KG1 (cell line): ENCODE measurements at regions not wholly inside any gene's neighbourhood (a gene's known extent, or its start where the extent isn't known, plus 50 kb on each side); places are given as distances from the start of the nearest gene placed in this dataset.
"Not testable (repeated sequence)": the region's sequence is repeated elsewhere in the genome, so short reads cannot be mapped to it uniquely, and the experiment has no call there.

ENCODE experiments used
- DNase-seq: peaks from one replicate; lab custom pipeline; 2025; lab: John Stamatoyannopoulos, UW

- DNase-seq = no peak
These were observed 226.5 kb upstream of the ARL4C start for GRCh38 chr2:234723400-234723799.

GRCh38 chr2:234722176-234722575 is 225.3 kb upstream of the ARL4C start:
- DNase-seq = no peak

GRCh38 chr2:234719116-234719716 is 222.3 kb upstream of the ARL4C start:
- DNase-seq = no peak

- no peak for DNase-seq
These were observed 219.4 kb upstream of the ARL4C start for GRCh38 chr2:234716271-234716670.

GRCh38 chr2:234715671-234716250 is 218.9 kb upstream of the ARL4C start:
- no peak for DNase-seq

GRCh38 chr2:234714711-234715110 is 217.8 kb upstream of the ARL4C start:
- no peak for DNase-seq

- DNase-seq = no peak
These were observed 215.6 kb upstream of the ARL4C start for GRCh38 chr2:234712421-234712935.

- no peak for DNase-seq
These were observed 214.4 kb upstream of the ARL4C start for GRCh38 chr2:234711308-234711707.

- DNase-seq = no peak
These were observed 213.7 kb upstream of the ARL4C start for GRCh38 chr2:234710587-234710986.

GRCh38 chr2:234710066-234710465 is 213.2 kb upstream of the ARL4C start:
- no peak for DNase-seq

GRCh38 chr2:234708717-234709116 is 211.8 kb upstream of the ARL4C start:
- no peak for DNase-seq

GRCh38 chr2:234708091-234708683 is 211.3 kb upstream of the ARL4C start:
- DNase-seq = no peak

GRCh38 chr2:234706086-234706485 is 209.2 kb upstream of the ARL4C start:
- DNase-seq = no peak

GRCh38 chr2:234705108-234705507 is 208.2 kb upstream of the ARL4C start:
- no peak for DNase-seq

GRCh38 chr2:234703258-234703657 is 206.4 kb upstream of the ARL4C start:
- DNase-seq = no peak

- DNase-seq = no peak
These were observed 205.9 kb upstream of the ARL4C start for GRCh38 chr2:234702731-234703225.

- no peak for DNase-seq
These were observed 205.0 kb upstream of the ARL4C start for GRCh38 chr2:234701841-234702240.

- no peak for DNase-seq
These were observed 204.5 kb upstream of the ARL4C start for GRCh38 chr2:234701421-234701820.

GRCh38 chr2:234699456-234699855 is 202.6 kb upstream of the ARL4C start:
- DNase-seq = no peak

- not testable (repeated sequence) for DNase-seq
These were observed 200.5 kb upstream of the ARL4C start for GRCh38 chr2:234697300-234697876.

GRCh38 chr2:234695981-234696380 is 199.1 kb upstream of the ARL4C start:
- DNase-seq = no peak

GRCh38 chr2:234694244-234695013 is 197.5 kb upstream of the ARL4C start:
- DNase-seq = no peak
